Neural progenitor cell (in vitro differentiated cells): ENCODE measurements at regions not wholly inside any gene's neighbourhood (a gene's known extent, or its start where the extent isn't known, plus 50 kb on each side); places are given as distances from the start of the nearest gene placed in this dataset.

ENCODE experiments used
- DNase-seq: peaks from one replicate; pipeline ENCODE4 v3.0.0-alpha.2; 2016; ENCODE audit warnings: low spot score
- H2AFZ ChIP-seq: fragments of 200-600 bp; sonication (generic); replicated peaks from 2 replicates; pipeline ENCODE4 v1.6.1; 2016; ENCODE audit warnings: antibody characterized with exemption
- H3F3A ChIP-seq: fragments of 200-600 bp; sonication (generic); 2 replicates; pipeline ENCODE4 v1.6.1; 2016; ENCODE audit warnings: antibody characterized with exemption, low read depth
- H3K27ac ChIP-seq: fragments of 200-600 bp; sonication (generic); 2 replicates; pipeline ENCODE4 v1.5.1; 2016; ENCODE audit warnings: mild to moderate bottlenecking
- H3K27me3 ChIP-seq: fragments of 200-600 bp; sonication (generic); 2 replicates; pipeline ENCODE4 v1.6.1; 2016; ENCODE audit warnings: mild to moderate bottlenecking, moderate library complexity
- H3K36me3 ChIP-seq: fragments of 200-600 bp; sonication (generic); 2 replicates; pipeline ENCODE4 v1.5.1; 2016
- H3K4me1 ChIP-seq: fragments of 200-600 bp; sonication (generic); 2 replicates; pipeline ENCODE4 v1.6.1; 2016; ENCODE audit warnings: mixed run types
- H3K4me2 ChIP-seq: fragments of 200-600 bp; sonication (generic); 2 replicates; pipeline ENCODE4 v1.6.1; 2016
- H3K4me3 ChIP-seq: fragments of 200-600 bp; sonication (generic); 2 replicates; pipeline ENCODE4 v1.5.1; 2016
- H3K79me2 ChIP-seq: fragments of 200-600 bp; sonication (generic); 2 replicates; pipeline ENCODE4 v1.6.1; 2016; ENCODE audit warnings: low read depth
- H3K9ac ChIP-seq: fragments of 200-600 bp; sonication (generic); 2 replicates; pipeline ENCODE4 v1.6.1; 2016
- H3K9me3 ChIP-seq: fragments of 200-600 bp; sonication (generic); 2 replicates; pipeline ENCODE4 v1.5.1; 2016; ENCODE audit warnings: low read depth
- H4K20me1 ChIP-seq: fragments of 200-600 bp; sonication (generic); 2 replicates; pipeline ENCODE4 v1.6.1; 2016; ENCODE audit warnings: low read depth
- H3K27ac Mint-ChIP-seq: 3 replicates; pipeline ENCODE4 v1.8.0; 2021; ENCODE audit warnings: mixed read lengths
- H3K27me3 Mint-ChIP-seq: 2 replicates; pipeline ENCODE4 v1.8.0; 2022; ENCODE audit warnings: low read depth, mild to moderate bottlenecking, inconsistent platforms, moderate library complexity, mixed read lengths; ENCODE audit not compliant: insufficient read depth
- H3K36me3 Mint-ChIP-seq: 3 replicates; pipeline ENCODE4 v1.8.0; 2021; ENCODE audit warnings: mixed read lengths
- H3K4me1 Mint-ChIP-seq: 3 replicates; pipeline ENCODE4 v1.8.0; 2021; ENCODE audit warnings: mixed read lengths
- H3K4me3 Mint-ChIP-seq: 3 replicates; pipeline ENCODE4 v1.8.0; 2021; ENCODE audit warnings: mild to moderate bottlenecking, moderate library complexity, mixed read lengths
- H3K9me3 Mint-ChIP-seq: 3 replicates; pipeline ENCODE4 v1.8.0; 2020; ENCODE audit warnings: mixed read lengths
- CTCF ChIP-seq: fragments of 200-600 bp; sonication (generic); IDR thresholded peaks from 2 replicates; pipeline ENCODE4 v1.5.1; 2017; ENCODE audit warnings: antibody characterized with exemption, mild to moderate bottlenecking
- EZH2 ChIP-seq: fragments of 200-600 bp; sonication (generic); IDR thresholded peaks from 2 replicates; pipeline ENCODE4 v1.6.1; 2017; ENCODE audit warnings: antibody characterized with exemption, mild to moderate bottlenecking, moderate library complexity
- EZH2phosphoT487 ChIP-seq: fragments of 200-600 bp; sonication (generic); IDR thresholded peaks from 2 replicates; pipeline ENCODE4 v1.6.1; 2017; ENCODE audit warnings: antibody characterized with exemption

- H3K9me3 ChIP-seq, result no peaks in the 10 kb centered on the region
- no peaks in the 10 kb centered on the region for H3F3A ChIP-seq
- Mint-ChIP-seq H3K27ac (no peak overlapping the region), H3K27me3 (no peaks in the 10 kb centered on the region), H3K9me3 (peaks cover 5% of the 10 kb centered on the region), H3K36me3 (no peaks in the 10 kb centered on the region), H3K4me3 (no peak overlapping the region), H3K4me1 (no peaks in the 10 kb centered on the region)
- TF ChIP-seq EZH2phosphoT487 (no peak), CTCF (no peak), EZH2 (no peak)
- no peaks in the 10 kb centered on the region for H3K36me3 ChIP-seq
- no peak overlapping the region for H3K27ac ChIP-seq
- H3K79me2 ChIP-seq, result no peaks in the 10 kb centered on the region
- DNase-seq, result no peak
- no peaks in the 10 kb centered on the region for H4K20me1 ChIP-seq
- H3K4me1 ChIP-seq, result no peaks in the 10 kb centered on the region
- H2AFZ ChIP-seq, result no peak overlapping the region
- H3K9ac ChIP-seq, result no peak overlapping the region
- no peak overlapping the region for H3K4me2 ChIP-seq
- H3K27me3 ChIP-seq, result no peaks in the 10 kb centered on the region
- no peak overlapping the region for H3K4me3 ChIP-seq
Observed at GRCh38 chr7:131061158-131061557, 266.5 kb upstream of the MKLN1 start.

- no peaks in the 10 kb centered on the region for H3K79me2 ChIP-seq
Observed at GRCh38 chr7:131061818-131062217, 265.9 kb upstream of the MKLN1 start.

GRCh38 chr7:131066635-131067034 is 261.0 kb upstream of the MKLN1 start:
- no peak overlapping the region for H3K4me2 ChIP-seq
- no peaks in the 10 kb centered on the region for H3K9me3 ChIP-seq
- no peaks in the 10 kb centered on the region for H3K27me3 ChIP-seq
- TF ChIP-seq CTCF (no peak), EZH2phosphoT487 (no peak), EZH2 (no peak)
- H3K79me2 ChIP-seq, result no peaks in the 10 kb centered on the region
- Mint-ChIP-seq H3K36me3 (no peaks in the 10 kb centered on the region), H3K9me3 (no peaks in the 10 kb centered on the region), H3K4me1 (peaks cover 5% of the 10 kb centered on the region), H3K4me3 (no peak overlapping the region), H3K27me3 (no peaks in the 10 kb centered on the region), H3K27ac (no peak overlapping the region)
- H3K4me1 ChIP-seq, result peaks cover 5% of the 10 kb centered on the region
- no peak overlapping the region for H3K4me3 ChIP-seq
- H3K9ac ChIP-seq, result no peak overlapping the region
- no peak for DNase-seq
- no peaks in the 10 kb centered on the region for H3F3A ChIP-seq
- H2AFZ ChIP-seq, result no peak overlapping the region
- no peak overlapping the region for H3K27ac ChIP-seq
- no peaks in the 10 kb centered on the region for H4K20me1 ChIP-seq
- H3K36me3 ChIP-seq, result no peaks in the 10 kb centered on the region

More at GRCh38 chr7:131061818-131062217, 265.9 kb upstream of the MKLN1 start:
- no peak for DNase-seq
- no peaks in the 10 kb centered on the region for H3K36me3 Mint-ChIP-seq
- H3K4me1 Mint-ChIP-seq, result no peaks in the 10 kb centered on the region
- H3K27me3 ChIP-seq, result no peaks in the 10 kb centered on the region
- H3K27ac ChIP-seq, result no peak overlapping the region
- H3K27me3 Mint-ChIP-seq, result no peaks in the 10 kb centered on the region
- H3K4me1 ChIP-seq, result no peaks in the 10 kb centered on the region
- H4K20me1 ChIP-seq, result no peaks in the 10 kb centered on the region
- peaks cover 5% of the 10 kb centered on the region for H3K9me3 Mint-ChIP-seq
- no peak overlapping the region for H3K27ac Mint-ChIP-seq
- H3K9me3 ChIP-seq, result no peaks in the 10 kb centered on the region
- no peak overlapping the region for H2AFZ ChIP-seq
- TF ChIP-seq EZH2 (no peak), CTCF (no peak), EZH2phosphoT487 (no peak)
- no peaks in the 10 kb centered on the region for H3F3A ChIP-seq
- no peak overlapping the region for H3K9ac ChIP-seq
- no peak overlapping the region for H3K4me3 ChIP-seq
- no peak overlapping the region for H3K4me3 Mint-ChIP-seq
- H3K36me3 ChIP-seq, result no peaks in the 10 kb centered on the region
- no peak overlapping the region for H3K4me2 ChIP-seq
